PC-3 (cell line): ENCODE measurements at regions not wholly inside any gene's neighbourhood (a gene's known extent, or its start where the extent isn't known, plus 50 kb on each side); places are given as distances from the start of the nearest gene placed in this dataset.

ENCODE experiments used
- EZH2phosphoT487 ChIP-seq: fragments of 300-600 bp; sonication (generic); IDR thresholded peaks from 2 replicates; pipeline ENCODE4 v1.6.1; 2018; ENCODE audit warnings: mild to moderate bottlenecking, antibody characterized with exemption, low read length, borderline replicate concordance
- TF ChIP-seq, protein P1 (sequence below): fragments of 300-600 bp; sonication (generic); conservative IDR thresholded peaks from 2 replicates; pipeline ENCODE4 v1.5.1; 2017; ENCODE audit warnings: antibody characterized with exemption, low read depth, mild to moderate bottlenecking, low read length

DNA sequence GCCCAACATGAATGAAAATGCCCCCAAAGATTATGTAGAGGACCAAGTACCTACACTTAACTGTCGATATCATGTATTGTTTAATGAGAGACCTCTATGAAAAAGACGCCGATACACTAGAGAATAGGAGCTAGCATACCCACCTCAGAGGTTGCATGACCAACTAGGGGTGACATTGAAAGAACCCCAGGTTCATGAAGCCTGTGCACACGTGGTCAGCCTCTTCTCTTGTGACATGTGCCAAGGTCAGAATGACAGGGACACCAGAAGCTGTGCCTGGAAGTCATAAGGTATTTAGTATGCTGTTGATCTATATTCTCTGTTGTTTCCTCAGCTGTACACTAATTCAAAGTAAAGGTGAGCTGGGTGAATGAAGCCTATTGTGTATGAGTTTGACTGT lies 1594.1 kb downstream of the EFNA5 start:
- TF ChIP-seq, protein P1, sequence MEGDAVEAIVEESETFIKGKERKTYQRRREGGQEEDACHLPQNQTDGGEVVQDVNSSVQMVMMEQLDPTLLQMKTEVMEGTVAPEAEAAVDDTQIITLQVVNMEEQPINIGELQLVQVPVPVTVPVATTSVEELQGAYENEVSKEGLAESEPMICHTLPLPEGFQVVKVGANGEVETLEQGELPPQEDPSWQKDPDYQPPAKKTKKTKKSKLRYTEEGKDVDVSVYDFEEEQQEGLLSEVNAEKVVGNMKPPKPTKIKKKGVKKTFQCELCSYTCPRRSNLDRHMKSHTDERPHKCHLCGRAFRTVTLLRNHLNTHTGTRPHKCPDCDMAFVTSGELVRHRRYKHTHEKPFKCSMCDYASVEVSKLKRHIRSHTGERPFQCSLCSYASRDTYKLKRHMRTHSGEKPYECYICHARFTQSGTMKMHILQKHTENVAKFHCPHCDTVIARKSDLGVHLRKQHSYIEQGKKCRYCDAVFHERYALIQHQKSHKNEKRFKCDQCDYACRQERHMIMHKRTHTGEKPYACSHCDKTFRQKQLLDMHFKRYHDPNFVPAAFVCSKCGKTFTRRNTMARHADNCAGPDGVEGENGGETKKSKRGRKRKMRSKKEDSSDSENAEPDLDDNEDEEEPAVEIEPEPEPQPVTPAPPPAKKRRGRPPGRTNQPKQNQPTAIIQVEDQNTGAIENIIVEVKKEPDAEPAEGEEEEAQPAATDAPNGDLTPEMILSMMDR = no peak
- no peak for TF ChIP-seq EZH2phosphoT487
